AG09309 (cell line): ENCODE measurements at regions not wholly inside any gene's neighbourhood (a gene's known extent, or its start where the extent isn't known, plus 50 kb on each side); places are given as distances from the start of the nearest gene placed in this dataset.

ENCODE experiments used
- DNase-seq: peaks from one replicate; pipeline ENCODE4 v3.0.0-alpha.2; 2010; ENCODE audit warnings: low read depth
- H3K4me3 ChIP-seq: 2 replicates; pipeline ENCODE4 v1.5.1; 2011; ENCODE audit warnings: mild to moderate bottlenecking, low read depth, low read length, moderate library complexity; ENCODE audit not compliant: control insufficient read depth
- TF ChIP-seq, protein P1 (sequence below): IDR thresholded peaks from 2 replicates; pipeline ENCODE4 v1.5.1; 2011; ENCODE audit warnings: mild to moderate bottlenecking, low read depth, low read length, inconsistent platforms; ENCODE audit not compliant: insufficient read depth, control insufficient read depth; ENCODE audit errors: missing control alignments

DNA sequence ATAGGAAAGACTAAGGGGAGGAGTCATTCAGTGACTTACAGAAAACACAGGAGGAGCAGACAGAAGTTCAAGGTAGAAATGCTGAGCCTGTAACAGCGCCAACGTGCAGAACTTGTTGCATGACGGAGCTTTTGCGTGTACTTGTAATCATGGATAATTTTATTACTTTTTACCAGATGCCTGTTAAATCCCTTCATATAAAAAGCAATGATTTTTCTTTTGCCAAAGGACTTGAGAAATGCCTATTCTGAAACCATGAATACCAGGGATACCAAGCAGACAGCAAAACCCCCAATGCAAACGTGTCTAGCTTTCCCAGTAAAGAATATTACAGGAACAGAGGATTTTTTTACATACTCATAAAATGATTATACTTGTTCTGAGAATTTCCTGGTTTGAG, 163.6 kb upstream of the GSC start:
- TF ChIP-seq, protein P1, sequence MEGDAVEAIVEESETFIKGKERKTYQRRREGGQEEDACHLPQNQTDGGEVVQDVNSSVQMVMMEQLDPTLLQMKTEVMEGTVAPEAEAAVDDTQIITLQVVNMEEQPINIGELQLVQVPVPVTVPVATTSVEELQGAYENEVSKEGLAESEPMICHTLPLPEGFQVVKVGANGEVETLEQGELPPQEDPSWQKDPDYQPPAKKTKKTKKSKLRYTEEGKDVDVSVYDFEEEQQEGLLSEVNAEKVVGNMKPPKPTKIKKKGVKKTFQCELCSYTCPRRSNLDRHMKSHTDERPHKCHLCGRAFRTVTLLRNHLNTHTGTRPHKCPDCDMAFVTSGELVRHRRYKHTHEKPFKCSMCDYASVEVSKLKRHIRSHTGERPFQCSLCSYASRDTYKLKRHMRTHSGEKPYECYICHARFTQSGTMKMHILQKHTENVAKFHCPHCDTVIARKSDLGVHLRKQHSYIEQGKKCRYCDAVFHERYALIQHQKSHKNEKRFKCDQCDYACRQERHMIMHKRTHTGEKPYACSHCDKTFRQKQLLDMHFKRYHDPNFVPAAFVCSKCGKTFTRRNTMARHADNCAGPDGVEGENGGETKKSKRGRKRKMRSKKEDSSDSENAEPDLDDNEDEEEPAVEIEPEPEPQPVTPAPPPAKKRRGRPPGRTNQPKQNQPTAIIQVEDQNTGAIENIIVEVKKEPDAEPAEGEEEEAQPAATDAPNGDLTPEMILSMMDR = no peak
- no peak overlapping the region for H3K4me3 ChIP-seq
- peak; percentile 67 for DNase-seq

DNA sequence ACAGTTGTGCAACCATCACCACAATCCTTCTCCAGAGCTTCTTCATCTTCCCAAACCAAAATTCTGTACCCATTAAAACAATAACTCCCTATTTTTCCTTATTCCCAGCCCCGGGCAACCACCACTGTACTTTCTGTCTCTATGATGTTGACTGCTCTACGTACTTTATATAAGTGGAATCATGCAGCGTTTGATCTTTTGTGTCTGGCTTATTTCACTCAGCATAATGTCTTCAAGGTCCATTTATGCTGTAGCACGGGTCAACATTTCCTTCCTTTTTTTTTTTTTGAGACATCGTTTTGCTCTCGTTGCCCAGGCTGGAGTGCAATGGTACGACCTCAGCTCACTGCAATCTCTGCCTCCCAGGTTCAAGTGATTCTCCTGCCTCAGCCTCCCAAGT, 162.7 kb upstream of the GSC start:
- H3K4me3 ChIP-seq = no peak overlapping the region
- TF ChIP-seq, protein P1 = no peak
- no peak for DNase-seq

DNA sequence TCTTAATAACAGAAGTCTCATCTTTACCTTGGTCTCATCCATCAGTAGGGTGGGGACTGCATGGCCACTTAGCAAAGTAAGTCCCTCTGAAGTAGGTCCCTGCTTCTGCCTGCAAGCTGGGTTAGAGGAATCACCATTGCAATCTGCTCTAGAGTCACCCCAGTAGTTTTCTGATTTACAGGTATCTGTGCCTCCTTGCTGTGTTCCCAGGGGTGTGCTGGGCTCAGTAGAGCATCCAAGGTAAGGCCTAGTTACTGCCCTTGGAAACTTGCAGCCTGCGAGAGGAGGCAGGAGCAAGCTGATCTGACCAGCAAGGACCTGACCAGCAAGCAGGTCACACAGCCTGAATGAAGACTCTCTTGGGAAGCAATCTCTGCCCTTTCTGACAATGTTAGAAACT, 160.8 kb upstream of the GSC start:
- no peak for DNase-seq
- TF ChIP-seq, protein P1 = no peak
- no peak overlapping the region for H3K4me3 ChIP-seq

DNA sequence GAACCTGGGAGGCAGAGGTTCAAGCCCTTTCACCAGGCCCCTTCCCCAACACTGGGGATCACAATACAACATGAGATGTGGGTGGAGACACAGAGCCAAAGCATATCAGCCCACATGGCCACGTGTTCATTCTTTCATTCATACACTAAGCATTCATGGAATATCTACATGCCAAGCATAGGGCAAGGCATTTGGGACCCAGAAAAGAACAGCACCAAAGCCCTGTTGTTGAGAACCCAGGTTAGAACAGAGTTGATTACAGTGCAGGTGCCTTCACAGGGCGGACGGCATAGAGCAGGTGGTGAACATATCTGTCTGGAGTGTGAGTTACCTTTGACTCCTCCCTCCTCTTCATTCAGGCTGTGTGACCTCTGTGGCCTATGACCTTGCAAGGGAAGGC, 159.4 kb upstream of the GSC start:
- no peak for DNase-seq
- TF ChIP-seq, protein P1 = no peak
- H3K4me3 ChIP-seq = no peak overlapping the region

DNA sequence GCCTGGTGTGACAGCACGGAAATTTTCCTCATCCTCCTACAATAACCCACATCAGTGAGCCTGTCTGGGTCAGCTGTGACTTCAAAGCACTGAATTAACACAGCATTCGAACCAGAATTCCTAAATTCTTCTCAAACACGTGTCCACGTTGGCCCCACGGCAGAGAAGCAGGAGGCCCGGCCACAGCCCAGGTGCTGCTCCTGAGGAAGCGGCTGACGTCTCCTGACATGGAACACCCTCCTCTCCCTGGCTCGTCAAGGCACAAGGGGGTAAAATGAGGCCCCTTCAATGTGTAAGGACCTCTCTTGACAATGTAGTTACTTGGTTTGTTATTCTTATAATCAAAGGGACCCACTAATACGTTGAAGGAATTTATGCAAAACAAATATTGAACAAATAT, 156.3 kb upstream of the GSC start:
- no peak overlapping the region for H3K4me3 ChIP-seq
- TF ChIP-seq, protein P1 = no peak
- DNase-seq = no peak

DNA sequence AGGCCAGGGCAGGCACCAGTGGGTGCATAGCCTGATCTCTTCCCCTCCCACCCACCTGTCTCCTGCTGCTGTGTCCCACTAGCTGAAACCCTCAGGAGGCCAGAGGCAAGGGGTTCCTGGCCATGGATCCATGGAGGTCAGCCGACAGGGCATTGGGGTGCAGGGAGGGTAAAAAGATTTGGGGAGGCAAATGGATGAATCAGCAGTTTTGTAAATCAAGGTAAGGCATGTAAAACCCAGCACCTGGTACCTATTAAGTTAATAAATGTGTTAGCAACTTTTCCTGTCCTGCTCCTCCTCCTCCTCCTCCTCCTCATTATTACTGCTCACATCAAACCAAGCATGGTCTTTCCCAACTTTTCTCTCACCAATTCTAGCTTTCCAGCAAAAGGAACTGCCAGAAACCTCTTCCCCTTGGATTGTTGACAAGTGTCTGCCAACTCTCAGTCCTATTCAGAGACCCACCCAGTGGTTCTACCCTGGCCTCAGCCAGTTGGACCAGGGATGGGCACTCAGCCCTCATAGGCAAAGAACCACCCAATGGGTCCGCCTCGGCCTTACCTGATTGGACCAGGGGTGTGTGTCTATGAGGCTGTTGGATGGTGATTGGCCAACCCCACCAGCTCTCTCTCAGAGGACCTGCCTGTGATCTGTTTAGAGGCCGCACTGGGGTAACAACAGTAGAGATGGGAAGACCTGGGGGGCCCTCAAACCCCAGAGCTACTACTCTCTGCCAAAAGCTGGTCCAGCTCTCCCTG, 155.7 kb upstream of the GSC start:
- no peak for DNase-seq
- TF ChIP-seq, protein P1 = no peak
- H3K4me3 ChIP-seq = no peak overlapping the region
